CD4-positive, CD25-positive, alpha-beta regulatory T cell (primary cell): ENCODE measurements at regions not wholly inside any gene's neighbourhood (a gene's known extent, or its start where the extent isn't known, plus 50 kb on each side); places are given as distances from the start of the nearest gene placed in this dataset.

Experiments
- ATAC-seq, 2 donors: fragments of 150-1000 bp; cut with Tn5 transposase; one replicate each; pipeline ENCODE4 v1.10.0; 2021; ENCODE audit warnings: low read depth in 2 of 2, moderate number of reproducible peaks in 2 of 2, moderate library complexity in 1 of 2
- DNase-seq, 3 donors: peaks; one replicate each; pipeline versions ENCODE4 v3.0.0 to v3.0.0-alpha.2; 2012 to 2022; ENCODE audit warnings: mixed read lengths in 1 of 3
- H3K27ac ChIP-seq: one replicate; pipeline ENCODE4 v1.7.0; 2013; ENCODE audit warnings: mild to moderate bottlenecking, low read length; ENCODE audit not compliant: insufficient read depth, poor library complexity, severe bottlenecking
- H3K27me3 ChIP-seq: one replicate; pipeline ENCODE4 v1.7.0; 2013; ENCODE audit warnings: low read length; ENCODE audit not compliant: control insufficient read depth, insufficient read depth
- H3K36me3 ChIP-seq: one replicate; pipeline ENCODE4 v1.7.0; 2013; ENCODE audit warnings: mild to moderate bottlenecking, low read length, moderate library complexity; ENCODE audit not compliant: control insufficient read depth, insufficient read depth
- H3K4me1 ChIP-seq: 2 replicates; pipeline ENCODE4 v1.7.0; 2013; ENCODE audit warnings: mild to moderate bottlenecking, low read length; ENCODE audit not compliant: insufficient read depth, control insufficient read depth, poor library complexity, severe bottlenecking
- H3K4me3 ChIP-seq: one replicate; pipeline ENCODE4 v1.7.0; 2013; ENCODE audit warnings: low read depth, mild to moderate bottlenecking, low read length, moderate library complexity
- H3K9me3 ChIP-seq, 2 experiments: 1 replicate in 1 of 2; 2 replicates in 1 of 2; pipeline ENCODE4 v1.7.0; 2013; ENCODE audit warnings: low read length in 2 of 2, mild to moderate bottlenecking in 1 of 2, moderate library complexity in 1 of 2; ENCODE audit not compliant: control insufficient read depth in 2 of 2
- H3K27ac Mint-ChIP-seq, 3 donors: one replicate each; pipeline ENCODE4 v1.8.0; 2020 to 2022; ENCODE audit warnings: mild to moderate bottlenecking in 3 of 3, mixed read lengths in 3 of 3, moderate library complexity in 2 of 3
- H3K27me3 Mint-ChIP-seq: one replicate; pipeline ENCODE4 v1.8.0; 2022; ENCODE audit warnings: mild to moderate bottlenecking, mixed read lengths
- H3K36me3 Mint-ChIP-seq: one replicate; pipeline ENCODE4 v1.8.0; 2020; ENCODE audit warnings: mixed read lengths
- H3K4me1 Mint-ChIP-seq, 4 donors: one replicate each; pipeline ENCODE4 v1.8.0; 2020 to 2022; ENCODE audit warnings: mixed read lengths in 4 of 4, mild to moderate bottlenecking in 1 of 4
- H3K4me3 Mint-ChIP-seq, 4 donors: one replicate each; pipeline ENCODE4 v1.8.0; 2020 to 2022; ENCODE audit warnings: mild to moderate bottlenecking in 4 of 4, mixed read lengths in 4 of 4, moderate library complexity in 3 of 4
- H3K9me3 Mint-ChIP-seq, 7 donors: one replicate each; pipeline ENCODE4 v1.8.0; 2020 to 2022; ENCODE audit warnings: mixed read lengths in 7 of 7, mild to moderate bottlenecking in 3 of 7, moderate library complexity in 2 of 7

DNA sequence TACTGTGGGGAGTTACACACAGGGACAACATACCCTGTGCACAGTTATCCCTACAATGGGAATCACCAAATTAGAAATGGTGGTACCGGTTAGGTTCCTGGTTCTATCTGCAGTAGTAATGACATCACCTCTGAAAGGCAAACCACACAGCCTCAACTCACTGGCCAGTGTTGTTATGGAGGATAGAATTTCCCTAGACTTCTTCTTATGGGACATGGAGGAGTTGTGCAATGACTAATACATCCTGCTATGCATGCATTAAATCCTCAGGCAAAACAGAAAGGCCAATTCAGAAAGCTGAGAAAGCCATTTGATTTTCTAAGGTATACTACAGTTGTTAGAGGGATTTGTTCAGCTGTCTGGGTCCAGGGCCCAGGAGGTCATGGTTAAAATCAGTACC is 439.3 kb downstream of the TMX3 start:
- Histone ChIP-seq H3K27me3 (no peaks in the 10 kb centered on the region), H3K36me3 (no peaks in the 10 kb centered on the region), H3K4me3 (no peak overlapping the region), H3K27ac (no peak overlapping the region), H3K4me1 (no peaks in the 10 kb centered on the region), H3K9me3 (no peaks in the 10 kb centered on the region)
- Mint-ChIP-seq H3K9me3 (peaks cover 0 to 9% (median under 1%) of the 10 kb centered on the region in 7 donors), H3K4me1 (no peaks in the 10 kb centered on the region), H3K27me3 (no peaks in the 10 kb centered on the region), H3K4me3 (no peak overlapping the region), H3K27ac (no peak overlapping the region), H3K36me3 (no peaks in the 10 kb centered on the region)
- no peak for ATAC-seq
- DNase-seq, result no peak

DNA sequence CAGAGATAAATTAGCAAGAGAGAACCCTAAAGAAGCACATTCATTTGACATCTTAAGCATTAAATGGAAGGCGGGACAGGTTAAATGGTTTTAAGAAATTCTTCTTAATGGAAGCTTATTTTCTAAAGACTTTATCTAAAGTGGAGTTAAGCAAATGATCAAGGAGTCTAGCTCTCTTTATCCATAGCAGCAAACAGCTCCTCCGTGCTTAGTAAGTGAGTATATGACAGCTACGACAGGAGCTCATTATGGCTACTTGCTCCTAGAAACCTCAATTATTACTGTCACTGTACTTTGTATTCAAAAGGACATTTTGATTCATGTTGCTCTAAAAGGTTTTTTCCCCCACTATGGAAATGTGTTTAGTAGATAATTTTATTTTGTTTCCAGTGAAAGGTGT is 444.9 kb downstream of the TMX3 start:
- Mint-ChIP-seq H3K9me3 (peaks cover 0 to 8% (median 3%) of the 10 kb centered on the region in 7 donors), H3K27me3 (no peaks in the 10 kb centered on the region), H3K4me3 (no peak overlapping the region), H3K4me1 (no peaks in the 10 kb centered on the region), H3K36me3 (no peaks in the 10 kb centered on the region), H3K27ac (no peak overlapping the region)
- ATAC-seq, result no peak
- no peaks in the 10 kb centered on the region for H3K4me1 ChIP-seq
- H3K27ac ChIP-seq, result no peak overlapping the region
- H3K4me3 ChIP-seq, result no peak overlapping the region
- no peaks in the 10 kb centered on the region for H3K9me3 ChIP-seq
- no peak for DNase-seq
- no peaks in the 10 kb centered on the region for H3K36me3 ChIP-seq
- H3K27me3 ChIP-seq, result no peaks in the 10 kb centered on the region

DNA sequence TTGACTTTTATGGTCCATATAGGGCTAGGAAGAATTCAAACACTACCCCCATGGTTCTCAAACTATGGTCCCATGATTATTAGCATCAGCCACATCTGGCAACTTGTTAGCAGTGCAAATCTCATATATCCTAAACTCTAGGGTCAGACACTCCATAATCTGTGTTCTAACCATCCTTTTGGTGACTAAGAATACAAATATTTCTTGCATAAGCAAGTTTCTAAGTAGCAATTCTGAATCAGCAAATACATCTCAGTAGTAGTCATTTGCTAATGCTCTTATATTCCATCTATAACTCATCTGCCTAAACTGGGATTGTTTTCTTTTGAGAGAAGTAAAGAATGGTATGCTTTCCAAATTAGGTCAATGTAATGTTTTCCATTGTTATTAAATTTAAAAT is 447.3 kb downstream of the TMX3 start:
- ATAC-seq (no peak), DNase-seq (no peak)
- Histone ChIP-seq H3K9me3 (no peaks in the 10 kb centered on the region), H3K27ac (no peak overlapping the region), H3K36me3 (no peaks in the 10 kb centered on the region), H3K27me3 (no peaks in the 10 kb centered on the region), H3K4me3 (no peak overlapping the region), H3K4me1 (no peaks in the 10 kb centered on the region)
- Mint-ChIP-seq H3K27me3 (no peaks in the 10 kb centered on the region), H3K4me3 (no peak overlapping the region), H3K9me3 (peaks cover 0 to 8% (median 5%) of the 10 kb centered on the region in 7 donors), H3K36me3 (no peaks in the 10 kb centered on the region), H3K27ac (no peak overlapping the region), H3K4me1 (no peaks in the 10 kb centered on the region)

DNA sequence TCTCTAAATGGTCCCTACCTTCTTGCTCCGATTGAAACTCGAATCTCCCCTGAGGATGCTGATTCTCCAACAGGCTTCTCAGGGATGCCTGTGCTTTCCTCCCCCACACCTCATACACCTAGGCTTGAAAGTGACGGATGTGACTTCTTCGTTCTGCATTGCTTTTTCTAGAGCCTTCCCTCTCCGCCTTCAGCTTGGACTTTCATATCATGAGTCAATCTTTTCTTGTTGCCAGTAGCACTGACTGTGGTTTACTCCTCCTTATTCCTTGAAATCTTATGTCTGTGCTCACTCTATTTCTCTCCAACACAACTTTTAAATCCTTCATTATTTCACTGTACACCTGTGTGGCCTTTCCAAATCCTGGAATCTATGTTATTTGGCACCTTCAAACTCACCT is 451.4 kb downstream of the TMX3 start:
- Histone ChIP-seq H3K27ac (no peak overlapping the region), H3K4me3 (no peak overlapping the region), H3K36me3 (no peaks in the 10 kb centered on the region), H3K4me1 (no peaks in the 10 kb centered on the region), H3K27me3 (no peaks in the 10 kb centered on the region), H3K9me3 (no peaks in the 10 kb centered on the region)
- Mint-ChIP-seq H3K9me3 (peaks cover 0 to 6% (median 3%) of the 10 kb centered on the region in 7 donors), H3K27ac (no peak overlapping the region), H3K27me3 (no peaks in the 10 kb centered on the region), H3K4me3 (no peak overlapping the region), H3K36me3 (no peaks in the 10 kb centered on the region), H3K4me1 (no peaks in the 10 kb centered on the region)
- ATAC-seq, result no peak
- no peak for DNase-seq

DNA sequence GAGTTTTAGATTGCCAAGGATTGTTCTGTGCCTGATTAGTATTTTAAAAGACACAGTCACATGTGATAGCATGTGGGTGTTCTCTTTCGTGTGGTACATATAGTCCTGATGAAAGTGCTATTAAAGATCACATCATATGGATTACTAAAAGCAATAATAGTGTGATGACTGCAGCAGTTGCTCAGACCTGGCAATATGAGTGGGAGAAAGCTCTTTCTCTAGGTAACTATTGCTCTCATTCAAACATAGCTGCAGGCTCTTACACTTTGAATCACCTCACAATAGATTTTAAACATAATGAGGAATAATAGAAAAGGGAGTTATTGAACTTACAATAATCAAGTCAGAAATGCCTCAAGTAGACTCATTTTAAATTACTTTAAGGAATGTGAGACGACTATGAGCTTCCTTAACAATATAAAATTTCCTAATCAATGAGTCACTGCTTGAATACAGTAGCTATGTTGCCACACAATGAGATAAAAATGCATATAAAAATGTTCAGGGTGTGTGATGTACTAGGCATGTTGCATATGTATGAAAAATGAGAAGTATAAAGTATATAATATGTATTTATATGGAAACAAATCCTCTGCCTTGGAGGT is 452.1 kb downstream of the TMX3 start:
- H3K27ac ChIP-seq, result no peak overlapping the region
- H3K4me1 ChIP-seq, result no peaks in the 10 kb centered on the region
- Mint-ChIP-seq H3K4me1 (no peaks in the 10 kb centered on the region), H3K27ac (no peak overlapping the region), H3K9me3 (peaks cover 0 to 6% (median 3%) of the 10 kb centered on the region in 7 donors), H3K36me3 (no peaks in the 10 kb centered on the region), H3K27me3 (no peaks in the 10 kb centered on the region), H3K4me3 (no peak overlapping the region)
- H3K36me3 ChIP-seq, result no peaks in the 10 kb centered on the region
- H3K9me3 ChIP-seq, result no peaks in the 10 kb centered on the region
- ATAC-seq, result no peak
- H3K27me3 ChIP-seq, result no peaks in the 10 kb centered on the region
- H3K4me3 ChIP-seq, result no peak overlapping the region
- DNase-seq, result no peak

DNA sequence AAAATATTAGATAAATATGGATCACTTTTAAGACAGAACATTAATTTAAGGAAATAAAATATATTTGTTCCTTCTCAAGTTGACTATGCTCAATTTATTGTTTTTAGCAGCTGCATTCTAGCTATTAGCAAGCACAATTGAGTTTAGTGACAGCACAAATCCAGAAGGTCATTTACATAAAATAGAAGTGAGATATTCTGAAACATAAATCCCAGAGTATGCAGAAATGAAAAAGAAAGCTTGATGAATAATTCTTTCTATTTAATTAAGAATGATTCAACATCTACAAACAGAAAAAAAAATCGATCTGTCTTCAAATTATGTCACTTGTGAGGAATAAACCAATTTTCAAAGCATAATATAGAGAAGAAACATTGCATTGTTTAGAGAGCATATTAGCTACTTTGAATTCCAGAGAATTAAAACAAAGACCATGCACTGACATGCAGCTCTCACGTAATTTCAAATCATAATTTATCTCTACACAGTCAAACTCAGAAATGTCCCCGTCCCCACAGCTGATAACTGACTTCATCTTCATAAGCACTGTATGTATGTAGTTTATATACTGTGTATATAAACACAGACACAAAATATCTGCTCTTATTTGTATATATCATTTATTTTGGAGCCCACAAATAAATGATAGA is 458.4 kb downstream of the TMX3 start:
- H3K9me3 ChIP-seq, result no peaks in the 10 kb centered on the region
- H3K36me3 Mint-ChIP-seq, result no peaks in the 10 kb centered on the region
- H3K27ac Mint-ChIP-seq, result no peak overlapping the region
- DNase-seq (no peak), ATAC-seq (no peak)
- H3K4me3 ChIP-seq, result no peak overlapping the region
- H3K27me3 Mint-ChIP-seq, result no peaks in the 10 kb centered on the region
- H3K27me3 ChIP-seq, result no peaks in the 10 kb centered on the region
- H3K4me3 Mint-ChIP-seq, result no peak overlapping the region
- H3K27ac ChIP-seq, result no peak overlapping the region
- no peaks in the 10 kb centered on the region for H3K36me3 ChIP-seq
- no peaks in the 10 kb centered on the region for H3K4me1 ChIP-seq
- peaks cover 0 to 2% (median 1%) of the 10 kb centered on the region in 7 donors for H3K9me3 Mint-ChIP-seq
- no peaks in the 10 kb centered on the region for H3K4me1 Mint-ChIP-seq

DNA sequence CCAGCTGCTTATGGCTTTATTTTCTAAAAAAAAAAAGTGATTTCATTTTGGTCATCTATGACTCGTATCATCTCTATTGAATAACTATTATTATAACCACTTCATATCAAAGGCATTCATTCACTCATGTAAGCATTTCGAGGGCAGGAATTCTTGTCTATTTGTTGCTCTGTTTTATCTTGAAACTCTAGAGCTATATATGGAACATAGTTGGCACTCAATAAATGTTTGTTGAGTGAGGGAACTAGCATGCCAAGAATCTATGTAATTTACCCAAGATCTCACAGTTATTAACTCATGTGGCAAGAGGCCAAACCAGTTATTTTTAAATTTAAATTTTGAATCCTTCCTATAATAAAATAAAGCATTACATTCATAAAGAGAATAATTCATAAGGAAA is 470.1 kb downstream of the TMX3 start:
- no peak overlapping the region for H3K4me3 Mint-ChIP-seq
- Histone ChIP-seq H3K36me3 (no peaks in the 10 kb centered on the region), H3K4me3 (no peak overlapping the region), H3K27me3 (no peaks in the 10 kb centered on the region), H3K4me1 (no peaks in the 10 kb centered on the region), H3K27ac (no peak overlapping the region), H3K9me3 (no peaks in the 10 kb centered on the region)
- no peak for DNase-seq
- no peaks in the 10 kb centered on the region for H3K27me3 Mint-ChIP-seq
- no peak for ATAC-seq
- H3K36me3 Mint-ChIP-seq, result no peaks in the 10 kb centered on the region
- no peak overlapping the region for H3K27ac Mint-ChIP-seq
- H3K4me1 Mint-ChIP-seq, result no peaks in the 10 kb centered on the region
- peaks cover 0 to 6% (median 5%) of the 10 kb centered on the region in 7 donors for H3K9me3 Mint-ChIP-seq

DNA sequence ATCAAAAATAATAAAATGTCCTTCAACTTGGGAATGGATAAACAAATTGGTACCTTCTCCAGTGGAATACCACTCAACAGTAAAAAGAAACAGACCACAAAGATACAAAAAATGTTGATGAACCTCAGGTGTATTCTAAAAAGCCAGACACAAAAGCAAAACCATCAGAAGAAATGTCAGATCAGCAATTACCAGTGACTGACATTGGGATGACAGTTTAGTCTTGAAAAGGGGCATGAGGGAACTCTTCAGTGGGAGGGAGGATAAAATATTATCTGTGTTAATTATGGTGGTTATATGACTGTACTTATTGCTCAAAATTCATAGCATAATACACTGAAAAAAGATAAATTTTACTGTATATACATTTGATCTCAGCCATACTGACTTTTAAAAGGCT is 473.0 kb downstream of the TMX3 start:
- ATAC-seq, result no peak

More for the DNA sequence above, 473.0 kb downstream of the TMX3 start:
- Histone ChIP-seq H3K4me3 (no peak overlapping the region), H3K9me3 (no peaks in the 10 kb centered on the region), H3K27me3 (no peaks in the 10 kb centered on the region), H3K36me3 (no peaks in the 10 kb centered on the region), H3K27ac (no peak overlapping the region), H3K4me1 (no peaks in the 10 kb centered on the region)
- Mint-ChIP-seq H3K27ac (no peak overlapping the region), H3K4me1 (no peaks in the 10 kb centered on the region), H3K27me3 (no peaks in the 10 kb centered on the region), H3K36me3 (no peaks in the 10 kb centered on the region), H3K4me3 (no peak overlapping the region), H3K9me3 (peaks cover 0 to 6% (median 3%) of the 10 kb centered on the region in 7 donors)
- no peak for DNase-seq
